HEK293 (cell line): ENCODE measurements at regions not wholly inside any gene's neighbourhood (a gene's known extent, or its start where the extent isn't known, plus 50 kb on each side); places are given as distances from the start of the nearest gene placed in this dataset.

ENCODE experiments used
- CTCF ChIA-PET: fragments of 350-600 bp; formaldehyde crosslinking; extraction: SDS; loops from one replicate; lab custom pipeline; 2021; ENCODE audit warnings: antibody characterized with exemption; lab: Yijun Ruan, JAX
- POLR2A ChIA-PET: fragments of 300-600 bp; formaldehyde crosslinking; extraction: SDS; loops from one replicate; lab custom pipeline; 2020; ENCODE audit warnings: antibody characterized with exemption, inconsistent platforms; lab: Yijun Ruan, JAX
- H3K27ac ChIP-seq: fragments of 200-500 bp; sonication (Bioruptor generic); 2 replicates; pipeline ENCODE4 v1.5.1; 2014; ENCODE audit warnings: low read depth, low read length, control low read depth, inconsistent platforms; ENCODE audit errors: extremely low read depth
- H3K36me3 ChIP-seq, 2 experiments: fragments of 200-500 bp in 1 of 2; sonication (Bioruptor generic) in 1 of 2; 1 replicate in 1 of 2; 2 replicates in 1 of 2; pipeline ENCODE4 v1.5.1; 2014 to 2017; ENCODE audit warnings: inconsistent platforms in 2 of 2, low read length in 2 of 2; ENCODE audit not compliant: control insufficient read depth in 2 of 2, insufficient read depth in 1 of 2
- H3K4me1 ChIP-seq: fragments of 200-500 bp; sonication (Bioruptor generic); 2 replicates; pipeline ENCODE4 v1.5.1; 2014; ENCODE audit warnings: mild to moderate bottlenecking, low read length, inconsistent platforms; ENCODE audit not compliant: control insufficient read depth, insufficient read depth
- H3K4me3 ChIP-seq: 2 replicates; pipeline ENCODE4 v1.5.1; 2011; ENCODE audit warnings: low read depth, mild to moderate bottlenecking, control low read depth, low read length, moderate library complexity
- H3K9me3 ChIP-seq: fragments of 200-500 bp; sonication (Bioruptor generic); 2 replicates; pipeline ENCODE4 v1.5.1; 2014; ENCODE audit warnings: low read depth, low read length, inconsistent platforms; ENCODE audit not compliant: control insufficient read depth, insufficient read depth
- BCL11A ChIP-seq: fragments of 450-650 bp; formaldehyde crosslinking; IDR thresholded peaks from 2 replicates; pipeline ENCODE4 v1.5.1; 2016; ENCODE audit warnings: low read depth, missing biosample characterization, missing genetic modification characterization
- EGR2 ChIP-seq: fragments of 450-650 bp; formaldehyde crosslinking; IDR thresholded peaks from 2 replicates; pipeline ENCODE4 v1.5.1; 2016; ENCODE audit warnings: low read depth, missing biosample characterization, missing genetic modification characterization
- GFI1B ChIP-seq: fragments of 450-650 bp; formaldehyde crosslinking; IDR thresholded peaks from 2 replicates; pipeline ENCODE4 v1.5.1; 2016; ENCODE audit warnings: missing biosample characterization, missing genetic modification characterization
- GLIS1 ChIP-seq: fragments of 450-650 bp; formaldehyde crosslinking; IDR thresholded peaks from 2 replicates; pipeline ENCODE4 v1.5.1; 2016; ENCODE audit warnings: missing biosample characterization, missing genetic modification characterization
- HIC1 ChIP-seq: fragments of 450-650 bp; formaldehyde crosslinking; IDR thresholded peaks from 2 replicates; pipeline ENCODE4 v1.5.1; 2016; ENCODE audit warnings: missing biosample characterization, missing genetic modification characterization
- KLF1 ChIP-seq: fragments of 450-650 bp; formaldehyde crosslinking; IDR thresholded peaks from 2 replicates; pipeline ENCODE4 v1.5.1; 2016; ENCODE audit warnings: missing biosample characterization, missing genetic modification characterization
- KLF17 ChIP-seq: fragments of 450-650 bp; formaldehyde crosslinking; IDR thresholded peaks from 2 replicates; pipeline ENCODE4 v1.5.1; 2016; ENCODE audit warnings: missing biosample characterization, missing genetic modification characterization
- PRDM4 ChIP-seq: fragments of 450-650 bp; formaldehyde crosslinking; IDR thresholded peaks from 2 replicates; pipeline ENCODE4 v1.5.1; 2017; ENCODE audit warnings: missing biosample characterization, missing genetic modification characterization
- TRIM28 ChIP-seq: IDR thresholded peaks from 2 replicates; pipeline ENCODE4 v1.6.1; 2011; ENCODE audit warnings: low read length, control low read depth, borderline replicate concordance
- ZBTB44 ChIP-seq: fragments of 450-650 bp; IDR thresholded peaks from 2 replicates; pipeline ENCODE4 v1.5.1; 2018; ENCODE audit warnings: missing biosample characterization, mild to moderate bottlenecking, missing genetic modification characterization
- ZIC2 ChIP-seq: fragments of 450-650 bp; formaldehyde crosslinking; IDR thresholded peaks from 2 replicates; pipeline ENCODE4 v1.5.1; 2016; ENCODE audit warnings: missing biosample characterization, missing genetic modification characterization
- ZNF112 ChIP-seq: fragments of 450-650 bp; formaldehyde crosslinking; IDR thresholded peaks from 2 replicates; pipeline ENCODE4 v1.5.0; 2017; ENCODE audit warnings: missing biosample characterization, missing genetic modification characterization
- ZNF133 ChIP-seq: fragments of 450-650 bp; formaldehyde crosslinking; IDR thresholded peaks from 2 replicates; pipeline ENCODE4 v1.5.1; 2016; ENCODE audit warnings: missing biosample characterization, missing genetic modification characterization
- ZNF2 ChIP-seq: fragments of 450-650 bp; formaldehyde crosslinking; IDR thresholded peaks from 2 replicates; pipeline ENCODE4 v1.5.1; 2016; ENCODE audit warnings: missing biosample characterization, missing genetic modification characterization
- ZNF366 ChIP-seq: fragments of 450-650 bp; formaldehyde crosslinking; conservative IDR thresholded peaks from 2 replicates; pipeline ENCODE4 v1.5.1; 2016; ENCODE audit warnings: missing biosample characterization, missing genetic modification characterization
- ZNF514 ChIP-seq: fragments of 450-650 bp; formaldehyde crosslinking; IDR thresholded peaks from 2 replicates; pipeline ENCODE4 v1.5.1; 2016; ENCODE audit warnings: missing biosample characterization, missing genetic modification characterization
- ZNF549 ChIP-seq: fragments of 450-650 bp; IDR thresholded peaks from 2 replicates; pipeline ENCODE4 v1.5.1; 2018; ENCODE audit warnings: missing biosample characterization, missing genetic modification characterization, mild to moderate bottlenecking, inconsistent platforms, moderate library complexity
- ZNF76 ChIP-seq: fragments of 450-650 bp; formaldehyde crosslinking; IDR thresholded peaks from 2 replicates; pipeline ENCODE4; 2016; ENCODE audit warnings: low read depth, missing biosample characterization, missing genetic modification characterization, borderline replicate concordance
- ZNF768 ChIP-seq: fragments of 450-650 bp; formaldehyde crosslinking; IDR thresholded peaks from 2 replicates; pipeline ENCODE4 v1.5.1; 2018; ENCODE audit warnings: missing biosample characterization, mild to moderate bottlenecking, missing genetic modification characterization

- no peak overlapping the region for H3K27ac ChIP-seq
- ChIA-PET POLR2A (no interaction called here), CTCF (no interaction called here)
Measured at GRCh38 chr1:91610789-91611188, 110.1 kb downstream of the CDC7 start.

GRCh38 chr1:91611483-91611917, 110.8 kb downstream of the CDC7 start:
- Histone ChIP-seq H3K36me3 (no peaks in the 10 kb centered on the region), H3K9me3 (no peaks in the 10 kb centered on the region), H3K4me1 (no peaks in the 10 kb centered on the region), H3K4me3 (no peak overlapping the region), H3K27ac (no peak overlapping the region)
- ChIA-PET POLR2A (no interaction called here), CTCF (no interaction called here)
- TF ChIP-seq HIC1 (tag by site-specific recombination) (no peak), EGR2 (tag by site-specific recombination) (peak; percentile 41; the same call in 1 of the 2 replicates), TRIM28 (no peak), PRDM4 (tag by site-specific recombination) (no peak)

More at GRCh38 chr1:91610789-91611188, 110.1 kb downstream of the CDC7 start:
- Histone ChIP-seq H3K4me1 (no peaks in the 10 kb centered on the region), H3K4me3 (no peak overlapping the region), H3K36me3 (no peaks in the 10 kb centered on the region), H3K9me3 (no peaks in the 10 kb centered on the region)
- TF ChIP-seq ZIC2 (tag by site-specific recombination): no peak

GRCh38 chr1:91613595-91613994, 112.9 kb downstream of the CDC7 start:
- Histone ChIP-seq H3K36me3 (no peaks in the 10 kb centered on the region), H3K9me3 (no peaks in the 10 kb centered on the region), H3K27ac (no peak overlapping the region), H3K4me3 (no peak overlapping the region), H3K4me1 (no peaks in the 10 kb centered on the region)
- CTCF ChIA-PET: interaction anchor here (0.6 kb wide), 1 partner anchor 37 kb away, joined by 5 read pairs; no protein-coding TSS in a partner anchor
- POLR2A ChIA-PET: no interaction called here
- TF ChIP-seq ZNF133 (tag by site-specific recombination) (no peak), ZNF549 (tag by site-specific recombination) (no peak), KLF1 (peak; percentile 93), ZNF112 (tag by site-specific recombination) (no peak), ZBTB44 (tag by site-specific recombination) (no peak), GLIS1 (tag by site-specific recombination) (no peak), GFI1B (tag by site-specific recombination) (0 out of 2 replicates have a peak, but pooled peaks have one; percentile 38), ZNF76 (no peak), ZNF2 (tag by site-specific recombination) (no peak), ZNF366 (tag by site-specific recombination) (no peak), ZNF514 (no peak), ZNF768 (tag by site-specific recombination) (no peak), BCL11A (no peak), KLF17 (tag by site-specific recombination) (peak; percentile 58; the same call in 1 of the 2 replicates)
